Mucosa of descending colon (tissue), 3 donors: ENCODE measurements at regions not wholly inside any gene's neighbourhood (a gene's known extent, or its start where the extent isn't known, plus 50 kb on each side); places are given as distances from the start of the nearest gene placed in this dataset.

Source experiments
- ATAC-seq: fragments of 200-7000 bp; cut with Tn5 transposase; one replicate; pipeline ENCODE4 v1.9.1; 2020; ENCODE audit warnings: mild to moderate bottlenecking, moderate library complexity
- DNase-seq, 3 donors: peaks; one replicate each; pipeline ENCODE4 v3.0.0-alpha.2; 2020
- H3K36me3 ChIP-seq: fragments of 200-600 bp; one replicate; pipeline ENCODE4 v1.8.0; 2021; ENCODE audit warnings: low read depth, mild to moderate bottlenecking
- H3K4me1 ChIP-seq: fragments of 200-600 bp; one replicate; pipeline ENCODE4 v1.8.0; 2021; ENCODE audit warnings: low read depth, mild to moderate bottlenecking
- H3K4me3 ChIP-seq: fragments of 200-600 bp; one replicate; pipeline ENCODE4 v1.8.0; 2021; ENCODE audit warnings: mild to moderate bottlenecking
- H3K9me3 ChIP-seq: fragments of 200-600 bp; one replicate; pipeline ENCODE4 v1.8.0; 2021; ENCODE audit warnings: mild to moderate bottlenecking
- intact Hi-C, 2 donors: fragments of 100-400 bp; cut with DNase I in 1 of 2; cut with micrococcal nuclease in 1 of 2; formaldehyde crosslinking; loops; one replicate each; pipeline versions ENCODE4 v1.11.0 to v1.11.1; 2022; cut with DNase I, micrococcal nuclease
- TF ChIP-seq, protein P1 (sequence below): fragments of 200-600 bp; IDR thresholded peaks from one replicate; pipeline ENCODE4 v1.8.0; 2022; ENCODE audit warnings: antibody characterized with exemption, mild to moderate bottlenecking
- donor health status: DM: no; HTN: no; CAD: no; lungs with moderate emphysema.
- donor health status: DM: no; HTN: no; CAD: no.
- donor health status: DM: no; HTN: yes; CAD: no.

DNA sequence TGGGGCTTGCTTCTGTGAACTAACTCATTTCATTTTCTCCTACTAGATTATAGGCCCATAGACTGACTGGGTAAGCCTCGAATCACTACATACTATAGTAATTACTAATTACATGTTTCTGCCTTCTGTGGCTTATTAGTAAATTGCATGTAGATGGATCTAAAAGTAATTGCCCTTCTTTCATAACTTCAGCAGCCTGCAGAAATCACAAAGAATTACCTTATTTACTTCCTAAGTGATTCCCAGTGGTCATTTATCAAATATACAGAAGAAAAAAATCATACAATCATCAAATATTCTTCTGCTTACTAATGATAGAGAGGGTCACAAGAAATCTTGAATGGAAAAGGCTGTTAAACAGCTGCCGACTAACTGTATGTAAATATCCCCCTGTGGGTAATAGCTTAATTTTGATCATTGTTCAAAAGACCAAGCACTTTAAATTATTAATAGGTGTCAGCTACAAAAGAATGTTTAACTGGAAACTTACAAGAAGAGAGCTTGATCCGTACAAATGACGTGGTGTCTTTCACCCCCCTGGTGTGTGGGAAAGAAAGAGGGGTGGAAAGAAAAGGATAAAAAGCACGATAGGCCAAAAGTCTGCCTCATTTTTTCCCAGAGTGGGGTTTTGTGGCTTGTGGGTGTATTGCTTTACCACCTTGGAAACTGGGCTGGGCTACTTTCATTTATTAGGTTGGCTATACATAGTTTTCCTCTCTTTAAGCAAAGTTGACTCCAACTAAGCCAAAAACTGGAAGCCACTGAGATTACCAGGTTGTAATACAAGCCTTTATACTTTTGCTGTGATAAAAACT lies 361.8 kb upstream of the ZMIZ1 start:
- Histone ChIP-seq H3K4me1 (no peaks in the 10 kb centered on the region), H3K9me3 (no peaks in the 10 kb centered on the region), H3K4me3 (no peak overlapping the region), H3K36me3 (no peaks in the 10 kb centered on the region)
- ATAC-seq: no peak
- no peak for DNase-seq
- intact Hi-C loops: no loop called here
- TF ChIP-seq, protein P1, sequence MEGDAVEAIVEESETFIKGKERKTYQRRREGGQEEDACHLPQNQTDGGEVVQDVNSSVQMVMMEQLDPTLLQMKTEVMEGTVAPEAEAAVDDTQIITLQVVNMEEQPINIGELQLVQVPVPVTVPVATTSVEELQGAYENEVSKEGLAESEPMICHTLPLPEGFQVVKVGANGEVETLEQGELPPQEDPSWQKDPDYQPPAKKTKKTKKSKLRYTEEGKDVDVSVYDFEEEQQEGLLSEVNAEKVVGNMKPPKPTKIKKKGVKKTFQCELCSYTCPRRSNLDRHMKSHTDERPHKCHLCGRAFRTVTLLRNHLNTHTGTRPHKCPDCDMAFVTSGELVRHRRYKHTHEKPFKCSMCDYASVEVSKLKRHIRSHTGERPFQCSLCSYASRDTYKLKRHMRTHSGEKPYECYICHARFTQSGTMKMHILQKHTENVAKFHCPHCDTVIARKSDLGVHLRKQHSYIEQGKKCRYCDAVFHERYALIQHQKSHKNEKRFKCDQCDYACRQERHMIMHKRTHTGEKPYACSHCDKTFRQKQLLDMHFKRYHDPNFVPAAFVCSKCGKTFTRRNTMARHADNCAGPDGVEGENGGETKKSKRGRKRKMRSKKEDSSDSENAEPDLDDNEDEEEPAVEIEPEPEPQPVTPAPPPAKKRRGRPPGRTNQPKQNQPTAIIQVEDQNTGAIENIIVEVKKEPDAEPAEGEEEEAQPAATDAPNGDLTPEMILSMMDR: no peak

DNA sequence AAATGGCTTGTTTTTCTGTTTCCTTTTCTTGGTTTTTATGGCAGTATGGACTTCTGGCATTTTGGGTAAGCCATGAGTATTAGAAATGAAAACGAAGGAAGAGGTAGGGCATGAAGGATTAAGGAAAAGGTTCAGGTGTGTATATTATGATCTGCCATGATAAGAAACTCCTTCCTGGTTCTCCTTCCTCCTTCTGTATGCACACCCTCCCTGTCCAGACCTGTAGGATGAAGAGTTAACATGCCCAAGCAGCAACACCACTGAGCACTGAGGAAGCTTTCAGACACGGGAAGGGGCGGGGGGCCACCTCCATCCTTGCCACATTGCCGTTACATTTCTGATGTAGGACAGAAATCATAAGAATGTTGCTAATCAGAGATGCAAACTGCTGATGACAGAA lies 361.0 kb upstream of the ZMIZ1 start:
- no peak for ATAC-seq
- intact Hi-C loops: no loop called here
- Histone ChIP-seq H3K4me1 (no peaks in the 10 kb centered on the region), H3K9me3 (no peaks in the 10 kb centered on the region), H3K36me3 (no peaks in the 10 kb centered on the region), H3K4me3 (no peak overlapping the region)
- TF ChIP-seq, protein P1: no peak
- no peak for DNase-seq

DNA sequence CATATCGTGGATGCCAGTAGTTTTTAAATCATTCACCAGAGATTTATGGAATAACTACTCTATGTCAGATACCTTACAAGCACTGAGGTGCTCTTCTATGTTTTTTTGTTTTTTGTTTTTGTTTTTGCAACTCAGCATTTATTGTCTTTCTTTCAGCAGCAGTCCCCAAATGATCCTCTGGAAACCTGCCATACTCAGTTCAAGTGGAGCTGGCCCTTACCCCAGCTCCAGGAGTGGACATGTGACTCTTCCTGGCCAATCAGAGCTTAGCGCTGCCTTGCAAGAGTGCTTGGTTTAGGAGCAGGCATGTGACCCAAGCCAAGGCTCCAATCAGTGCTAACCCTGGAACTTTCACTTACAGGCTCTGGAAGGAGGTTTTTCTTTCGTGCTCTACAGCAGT lies 356.6 kb upstream of the ZMIZ1 start:
- TF ChIP-seq, protein P1: no peak
- ATAC-seq (no peak), DNase-seq (peak in 1 of 3 donors; percentile 47)
- no peaks in the 10 kb centered on the region for H3K9me3 ChIP-seq
- no peaks in the 10 kb centered on the region for H3K4me1 ChIP-seq
- intact Hi-C loops: no loop called here
- H3K4me3 ChIP-seq: no peak overlapping the region
- no peaks in the 10 kb centered on the region for H3K36me3 ChIP-seq

DNA sequence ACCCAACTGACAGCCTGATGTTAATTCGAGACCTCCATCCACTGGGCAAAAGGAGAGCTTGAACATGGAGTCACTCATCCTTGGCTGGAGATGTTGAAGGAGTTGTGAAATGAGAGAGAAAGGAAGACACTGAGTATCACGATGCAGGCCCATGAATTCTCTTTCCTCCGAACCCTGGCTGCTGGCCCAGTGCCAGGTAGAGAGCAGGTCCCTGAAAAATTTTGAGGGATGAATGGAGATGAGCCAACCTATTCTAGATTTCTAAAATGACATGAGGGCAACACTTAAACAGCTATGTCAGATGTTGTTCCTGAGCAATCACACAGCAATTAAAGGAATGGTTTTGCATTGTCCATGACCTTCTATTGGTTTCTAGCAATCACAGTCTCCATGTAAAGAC lies 355.1 kb upstream of the ZMIZ1 start:
- no peaks in the 10 kb centered on the region for H3K36me3 ChIP-seq
- ATAC-seq: no peak

DNA sequence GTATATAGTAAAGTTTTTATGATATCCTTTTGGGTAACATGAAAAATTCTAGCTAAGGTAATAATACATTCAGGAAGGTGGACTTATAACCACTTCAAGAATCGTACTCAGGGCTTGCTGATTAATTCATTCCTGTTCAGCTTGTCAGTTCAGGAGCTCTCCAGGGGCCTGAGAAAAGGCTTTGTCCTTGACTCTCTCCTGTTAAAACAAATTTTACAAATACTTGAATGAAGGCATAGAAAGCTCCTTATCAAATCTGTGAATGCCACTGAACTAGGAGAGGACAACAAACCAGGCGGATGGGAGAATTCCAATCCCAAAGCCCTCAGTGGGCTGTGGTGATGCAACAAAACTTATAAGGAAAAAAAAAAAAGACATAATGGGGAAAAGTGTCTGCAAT lies 354.5 kb upstream of the ZMIZ1 start:
- TF ChIP-seq, protein P1: no peak
- H3K36me3 ChIP-seq: no peaks in the 10 kb centered on the region
- ATAC-seq: no peak
- no peak overlapping the region for H3K4me3 ChIP-seq
- intact Hi-C loops: no loop called here
- H3K9me3 ChIP-seq: no peaks in the 10 kb centered on the region
- no peak for DNase-seq
- no peaks in the 10 kb centered on the region for H3K4me1 ChIP-seq

More for the DNA sequence above, 355.1 kb upstream of the ZMIZ1 start:
- Histone ChIP-seq H3K9me3 (no peaks in the 10 kb centered on the region), H3K4me1 (no peaks in the 10 kb centered on the region), H3K4me3 (no peak overlapping the region)
- TF ChIP-seq, protein P1: no peak
- no peak for DNase-seq
- intact Hi-C loops: no loop called here
